SK-N-MC (cell line): ENCODE measurements at regions not wholly inside any gene's neighbourhood (a gene's known extent, or its start where the extent isn't known, plus 50 kb on each side); places are given as distances from the start of the nearest gene placed in this dataset.

ENCODE experiments used
- EZH2 ChIP-seq: fragments of 200-600 bp; sonication (generic); IDR thresholded peaks from one replicate; pipeline ENCODE4 v1.6.1; 2017; ENCODE audit warnings: antibody characterized with exemption
- FOXP2 ChIP-seq: optimal IDR thresholded peaks from 2 replicates; pipeline ENCODE3; 2011; ENCODE audit warnings: mild to moderate bottlenecking, moderate library complexity; ENCODE audit not compliant: insufficient read depth; ENCODE audit errors: extremely low read length, control extremely low read depth
- POLR2AphosphoS5 ChIP-seq: IDR thresholded peaks from 2 replicates; pipeline ENCODE4 v1.6.1; 2012; ENCODE audit warnings: mild to moderate bottlenecking, low read depth, low read length, borderline replicate concordance

DNA sequence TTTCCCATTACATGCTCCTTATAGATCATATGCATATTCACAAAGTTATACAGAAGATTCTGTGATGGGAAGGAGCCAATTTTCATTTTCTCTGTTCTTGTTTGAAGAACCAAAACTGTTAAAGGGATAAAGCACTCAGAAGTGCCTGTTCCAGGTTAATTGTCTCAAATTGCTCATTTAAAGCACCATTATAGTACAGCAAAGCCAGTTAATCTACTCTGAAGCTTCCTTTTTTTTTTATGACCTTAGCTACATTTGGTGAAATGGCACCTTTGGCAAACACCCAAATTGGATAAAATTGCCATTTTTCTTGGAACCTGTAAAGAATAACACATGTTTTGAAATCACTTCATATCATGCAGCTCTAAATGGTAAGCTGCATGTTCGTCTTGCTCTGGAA, 1092.3 kb downstream of the BCL11A start:
- no peak for TF ChIP-seq EZH2
- no peak for TF ChIP-seq POLR2AphosphoS5
- TF ChIP-seq FOXP2: no peak
